H1 (cell line): ENCODE measurements at regions not wholly inside any gene's neighbourhood (a gene's known extent, or its start where the extent isn't known, plus 50 kb on each side); places are given as distances from the start of the nearest gene placed in this dataset.

Experiments
- CTCF ChIA-PET: fragments of 300-600 bp; sonication (Branson Sonifier 250); formaldehyde crosslinking; loops from one replicate; lab custom pipeline; 2021; ENCODE audit not compliant: partially characterized antibody; lab: Charles Lee
- POLR2A ChIA-PET: fragments of 300-600 bp; sonication (Branson Sonifier 250); formaldehyde crosslinking; loops from one replicate; lab custom pipeline; 2021; ENCODE audit warnings: inconsistent platforms; ENCODE audit not compliant: partially characterized antibody; lab: Charles Lee
- DNase-seq, 2 experiments: peaks; one replicate each; pipeline versions ENCODE4 v3.0.0 to v3.0.0-alpha.2; 2010 to 2022; ENCODE audit warnings: low spot score in 2 of 2, low read depth in 1 of 2, mixed read lengths in 1 of 2
- FAIRE-seq: peaks from 2 replicates; lab custom pipeline; 2011; peaks lifted over from hg19 to GRCh38; lab: Jason Lieb, UNC
- H2AFZ ChIP-seq: 2 replicates; pipeline ENCODE4 v1.8.1; 2012; ENCODE audit warnings: low read length, inconsistent platforms
- H2AK5ac ChIP-seq: 2 replicates; pipeline ENCODE4 v1.6.1; 2013; ENCODE audit warnings: low read depth, low read length
- H2BK120ac ChIP-seq: replicated peaks from 2 replicates; pipeline ENCODE3; 2013; ENCODE audit warnings: low read depth, low read length, inconsistent platforms
- H2BK12ac ChIP-seq: 2 replicates; pipeline ENCODE4 v1.6.1; 2013; ENCODE audit warnings: low read depth, low read length
- H2BK15ac ChIP-seq: 2 replicates; pipeline ENCODE4 v1.6.1; 2013; ENCODE audit warnings: low read length
- H2BK20ac ChIP-seq: 2 replicates; pipeline ENCODE4 v1.6.1; 2013; ENCODE audit warnings: low read length
- H2BK5ac ChIP-seq: 2 replicates; pipeline ENCODE4 v1.6.1; 2013; ENCODE audit warnings: low read depth, low read length
- H3K14ac ChIP-seq: 2 replicates; pipeline ENCODE4 v1.6.1; 2013; ENCODE audit warnings: inconsistent platforms; ENCODE audit not compliant: insufficient read length
- H3K18ac ChIP-seq: 2 replicates; pipeline ENCODE4 v1.6.1; 2013; ENCODE audit warnings: low read length; ENCODE audit errors: extremely low read depth
- H3K23ac ChIP-seq: 2 replicates; pipeline ENCODE4 v1.6.1; 2013; ENCODE audit warnings: inconsistent platforms; ENCODE audit not compliant: insufficient read length
- H3K23me2 ChIP-seq: 2 replicates; pipeline ENCODE4 v1.6.1; 2013; ENCODE audit warnings: low read depth, low read length
- H3K27ac ChIP-seq: 2 replicates; pipeline ENCODE4 v1.6.1; 2011; ENCODE audit warnings: low read depth, low read length, inconsistent platforms
- H3K27me3 ChIP-seq, 4 experiments: replicated peaks in 1 of 4; 1 replicate in 1 of 4; 2 replicates in 3 of 4; pipeline versions ENCODE4 v1.6.1 to v1.8.1; 2011 to 2013; ENCODE audit warnings: low read length in 3 of 4, mild to moderate bottlenecking in 3 of 4, inconsistent platforms in 2 of 4, mixed read lengths in 2 of 4, moderate library complexity in 1 of 4; ENCODE audit not compliant: control insufficient read depth in 3 of 4, insufficient read depth in 3 of 4; ENCODE audit errors: extremely low read depth in 1 of 4
- H3K36me3 ChIP-seq, 4 experiments: 2 replicates each; pipeline versions ENCODE4 v1.6.1 to v1.8.1; 2011 to 2013; ENCODE audit warnings: mild to moderate bottlenecking in 4 of 4, low read length in 3 of 4, moderate library complexity in 2 of 4, control low read depth in 1 of 4, inconsistent platforms in 1 of 4; ENCODE audit not compliant: insufficient read depth in 4 of 4, control insufficient read depth in 2 of 4
- H3K4ac ChIP-seq: replicated peaks from 2 replicates; pipeline ENCODE3; 2013; ENCODE audit warnings: low read length, low read depth, mixed read lengths, inconsistent platforms; ENCODE audit not compliant: insufficient read length
- H3K4me1 ChIP-seq, 4 experiments: replicated peaks in 1 of 4; 1 replicate in 1 of 4; 2 replicates in 3 of 4; pipeline versions ENCODE4 v1.6.1 to v1.8.1; 2011 to 2013; ENCODE audit warnings: low read length in 3 of 4, inconsistent platforms in 2 of 4, mixed read lengths in 1 of 4; ENCODE audit not compliant: insufficient read depth in 4 of 4, control insufficient read depth in 3 of 4
- H3K4me2 ChIP-seq, 2 experiments: 2 replicates each; pipeline versions ENCODE4 v1.6.1 to v1.8.1; 2011 to 2013; ENCODE audit warnings: low read depth in 2 of 2, low read length in 2 of 2, control low read depth in 1 of 2, inconsistent platforms in 1 of 2, mild to moderate bottlenecking in 1 of 2; ENCODE audit not compliant: insufficient read depth in 1 of 2
- H3K4me3 ChIP-seq, 4 experiments: fragments of 200-600, 300-600 bp in 1 of 4; sonication (generic), shearing (Covaris generic), sonication (Bioruptor Twin) in 1 of 4; 2 replicates each; pipeline versions ENCODE4 v1.5.1 to v1.8.1; 2011 to 2016; ENCODE audit warnings: low read length in 4 of 4, low read depth in 3 of 4, control low read depth in 2 of 4, inconsistent platforms in 2 of 4, mild to moderate bottlenecking in 2 of 4, mixed read lengths in 1 of 4, moderate library complexity in 1 of 4; ENCODE audit not compliant: insufficient read depth in 2 of 4; ENCODE audit errors: extremely low read depth in 1 of 4
- H3K56ac ChIP-seq: replicated peaks from 2 replicates; pipeline ENCODE3; 2013; ENCODE audit warnings: low read depth, mild to moderate bottlenecking, mixed read lengths, low read length, inconsistent platforms; ENCODE audit not compliant: insufficient read length
- H3K79me1 ChIP-seq: 2 replicates; pipeline ENCODE4 v1.6.1; 2013; ENCODE audit warnings: low read depth, low read length, control low read depth
- H3K79me2 ChIP-seq, 2 experiments: 2 replicates each; pipeline versions ENCODE4 v1.6.1 to v1.8.1; 2012 to 2013; ENCODE audit warnings: low read length in 2 of 2, mild to moderate bottlenecking in 2 of 2, inconsistent platforms in 1 of 2; ENCODE audit not compliant: insufficient read depth in 2 of 2, control insufficient read depth in 1 of 2
- H3K9ac ChIP-seq, 4 experiments: replicated peaks in 1 of 4; 1 replicate in 1 of 4; 2 replicates in 3 of 4; pipeline versions ENCODE4 v1.6.1 to v1.8.1; 2011 to 2013; ENCODE audit warnings: low read depth in 3 of 4, low read length in 3 of 4, control low read depth in 2 of 4, mild to moderate bottlenecking in 2 of 4, moderate library complexity in 2 of 4, inconsistent platforms in 1 of 4; ENCODE audit errors: extremely low read depth in 1 of 4
- H3K9me3 ChIP-seq, 2 experiments: 2 replicates each; pipeline versions ENCODE4 v1.6.1 to v1.8.1; 2012 to 2013; ENCODE audit warnings: mild to moderate bottlenecking in 2 of 2, moderate library complexity in 2 of 2, control low read depth in 1 of 2, inconsistent platforms in 1 of 2, low read depth in 1 of 2, low read length in 1 of 2, mixed read lengths in 1 of 2; ENCODE audit not compliant: insufficient read depth in 2 of 2
- H4K20me1 ChIP-seq, 2 experiments: replicated peaks in 1 of 2; 2 replicates each; pipeline versions ENCODE3 to v1.8.1; 2011 to 2013; ENCODE audit warnings: inconsistent platforms in 2 of 2, low read length in 2 of 2, mild to moderate bottlenecking in 1 of 2; ENCODE audit not compliant: insufficient read depth in 2 of 2, control insufficient read depth in 1 of 2
- H4K5ac ChIP-seq: 2 replicates; pipeline ENCODE4 v1.6.1; 2013; ENCODE audit warnings: low read length, low read depth, mixed read lengths, inconsistent platforms; ENCODE audit not compliant: insufficient read length
- H4K8ac ChIP-seq: 2 replicates; pipeline ENCODE4 v1.8.0; 2013; ENCODE audit warnings: mild to moderate bottlenecking, moderate library complexity, low read length, inconsistent platforms; ENCODE audit not compliant: insufficient read depth; ENCODE audit errors: extremely low read depth
- H4K91ac ChIP-seq: replicated peaks from 2 replicates; pipeline ENCODE3; 2013; ENCODE audit warnings: low read length, mixed read lengths, inconsistent platforms; ENCODE audit not compliant: insufficient read length
- MAFK ChIP-seq: IDR thresholded peaks from 2 replicates; pipeline ENCODE4 v1.6.1; 2012; ENCODE audit warnings: low read depth, mild to moderate bottlenecking, improper control_type of control experiment, low read length
- RAD21 ChIP-seq, 2 experiments: IDR thresholded peaks in 1 of 2; conservative IDR thresholded peaks in 1 of 2; 2 replicates each; pipeline ENCODE4 v1.6.1; 2011; ENCODE audit warnings: low read depth in 2 of 2, low read length in 2 of 2, improper control_type of control experiment in 1 of 2, inconsistent platforms in 1 of 2, mild to moderate bottlenecking in 1 of 2, moderate library complexity in 1 of 2
- SIX5 ChIP-seq: IDR thresholded peaks from 2 replicates; pipeline ENCODE4 v1.6.1; 2011; ENCODE audit warnings: mild to moderate bottlenecking, low read depth, low read length
- SUZ12 ChIP-seq: fragments of 200-600 bp; sonication (generic); IDR thresholded peaks from 2 replicates; pipeline ENCODE4 v1.6.1; 2012; ENCODE audit warnings: mild to moderate bottlenecking, inconsistent platforms, low read length, moderate library complexity, mixed read lengths
- TBP ChIP-seq: IDR thresholded peaks from 2 replicates; pipeline ENCODE4 v1.6.1; 2011; ENCODE audit warnings: low read depth, low read length, improper control_type of control experiment
- WGBS, 2 experiments: shearing (Covaris generic) in 1 of 2; methylation state at CpG; one replicate each; pipeline versions ENCODE4 v1.1.6 to v1.1.7; 2013 to 2015; ENCODE audit warnings: low lambda C conversion rate in 2 of 2, mixed read lengths in 2 of 2, inconsistent platforms in 1 of 2, low coverage in 1 of 2, missing lambda C conversion rate in 1 of 2; ENCODE audit not compliant: insufficient replicate concordance in 2 of 2, insufficient coverage in 1 of 2, insufficient read length in 1 of 2; ENCODE audit errors: extremely low coverage in 1 of 2, missing lambda C conversion rate in 1 of 2; 5-methylcytosine and 5-hydroxymethylcytosine counted together
- TF ChIP-seq, protein P1 (sequence below), 3 experiments: IDR thresholded peaks; 1 replicate in 2 of 3; 2 replicates in 1 of 3; pipeline versions ENCODE4 v1.5.1 to v1.6.1; 2011; ENCODE audit warnings: low read length in 3 of 3, mild to moderate bottlenecking in 3 of 3, inconsistent platforms in 2 of 3, low read depth in 1 of 3, moderate library complexity in 1 of 3; ENCODE audit not compliant: insufficient read depth in 1 of 3; ENCODE audit errors: control extremely low read depth in 1 of 3

DNA sequence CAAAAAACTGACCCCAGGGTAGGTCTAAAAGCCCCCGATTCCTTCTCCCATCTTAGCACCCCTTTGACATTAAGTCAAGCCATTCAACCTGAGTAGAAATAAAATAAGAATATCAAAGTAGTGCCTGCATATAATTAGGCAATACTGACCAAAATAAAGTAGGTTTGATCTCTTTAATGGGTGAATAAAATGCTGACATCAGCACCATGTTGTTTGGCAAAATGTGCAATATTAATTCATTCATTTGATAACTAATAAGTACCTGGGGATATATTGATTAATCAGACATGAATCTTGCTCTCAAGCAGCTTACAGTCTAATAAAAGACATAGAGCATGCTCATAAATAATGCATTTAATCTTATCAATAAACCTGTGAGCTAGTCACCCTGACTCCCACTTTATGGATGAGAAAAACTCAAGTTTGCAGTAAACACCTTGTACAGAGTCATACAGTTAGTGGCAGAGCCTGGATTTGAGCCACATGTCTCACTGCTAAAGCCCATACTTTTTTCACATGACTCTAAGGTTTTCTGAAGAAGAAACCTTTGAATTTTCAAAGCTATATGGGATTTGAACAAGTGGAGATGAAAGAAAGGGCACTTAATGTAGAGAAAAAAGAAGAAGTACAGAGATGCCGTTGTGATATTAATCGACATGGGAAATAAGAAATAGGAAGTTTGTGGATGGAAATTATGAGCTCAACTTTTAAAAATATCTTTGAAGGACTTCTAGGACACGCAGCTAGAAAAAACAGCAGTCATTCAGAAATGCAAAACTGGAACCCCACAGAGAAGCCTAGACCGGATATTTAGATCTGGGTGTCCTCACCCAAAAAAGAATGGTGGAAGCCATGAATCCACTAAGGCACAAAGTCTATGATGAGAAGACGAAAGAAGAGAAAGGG, 183.9 kb downstream of the TOMM20 start:
- H2AK5ac ChIP-seq, result no peak overlapping the region
- no peak overlapping the region for H3K14ac ChIP-seq
- no peak overlapping the region for H3K23ac ChIP-seq
- no peak overlapping the region for H2AFZ ChIP-seq
- H3K9me3 ChIP-seq, result peaks cover under 1 to 5% of the 10 kb centered on the region in 2 experiments; a peak in 1 of 4 replicates
- no peaks in the 10 kb centered on the region for H3K36me3 ChIP-seq
- no peak overlapping the region for H3K4ac ChIP-seq
- H3K4me2 ChIP-seq, result no peak overlapping the region
- no peak overlapping the region for H2BK12ac ChIP-seq
- H3K9ac ChIP-seq, result no peak overlapping the region
- CTCF ChIA-PET, result interaction anchor here (0.9 kb wide), 1 partner anchor 149 kb away, joined by 3 read pairs; no protein-coding TSS in a partner anchor
- no peak overlapping the region for H4K5ac ChIP-seq
- no peak overlapping the region for H3K56ac ChIP-seq
- H4K8ac ChIP-seq, result no peak overlapping the region
- FAIRE-seq (no peak), DNase-seq (no peak)
- no peaks in the 10 kb centered on the region for H3K27me3 ChIP-seq
- H3K18ac ChIP-seq, result no peak overlapping the region
- no peak overlapping the region for H2BK20ac ChIP-seq
- H4K20me1 ChIP-seq, result no peaks in the 10 kb centered on the region
- no peak overlapping the region for H2BK120ac ChIP-seq
- no peak overlapping the region for H2BK15ac ChIP-seq
- H3K27ac ChIP-seq, result no peak overlapping the region
- TF ChIP-seq, protein P1, sequence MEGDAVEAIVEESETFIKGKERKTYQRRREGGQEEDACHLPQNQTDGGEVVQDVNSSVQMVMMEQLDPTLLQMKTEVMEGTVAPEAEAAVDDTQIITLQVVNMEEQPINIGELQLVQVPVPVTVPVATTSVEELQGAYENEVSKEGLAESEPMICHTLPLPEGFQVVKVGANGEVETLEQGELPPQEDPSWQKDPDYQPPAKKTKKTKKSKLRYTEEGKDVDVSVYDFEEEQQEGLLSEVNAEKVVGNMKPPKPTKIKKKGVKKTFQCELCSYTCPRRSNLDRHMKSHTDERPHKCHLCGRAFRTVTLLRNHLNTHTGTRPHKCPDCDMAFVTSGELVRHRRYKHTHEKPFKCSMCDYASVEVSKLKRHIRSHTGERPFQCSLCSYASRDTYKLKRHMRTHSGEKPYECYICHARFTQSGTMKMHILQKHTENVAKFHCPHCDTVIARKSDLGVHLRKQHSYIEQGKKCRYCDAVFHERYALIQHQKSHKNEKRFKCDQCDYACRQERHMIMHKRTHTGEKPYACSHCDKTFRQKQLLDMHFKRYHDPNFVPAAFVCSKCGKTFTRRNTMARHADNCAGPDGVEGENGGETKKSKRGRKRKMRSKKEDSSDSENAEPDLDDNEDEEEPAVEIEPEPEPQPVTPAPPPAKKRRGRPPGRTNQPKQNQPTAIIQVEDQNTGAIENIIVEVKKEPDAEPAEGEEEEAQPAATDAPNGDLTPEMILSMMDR (IDR thresholded peaks at IDR 0.05; ENCODE audit: control extremely low read depth in 1 of 3, insufficient read depth in 1 of 3, low read depth in 1 of 3, low read length in 3 of 3), result no peak
- TF ChIP-seq RAD21 (IDR thresholded peaks at IDR 0.05 in 1 of 2, conservative IDR thresholded peaks at IDR 0.05 in 1 of 2; ENCODE audit: low read depth in 2 of 2, low read length in 2 of 2), result no peak
- no peak for TF ChIP-seq SUZ12
- peak; percentile 71; the same call in 1 of the 2 replicates for TF ChIP-seq MAFK
- TF ChIP-seq TBP, result no peak
- TF ChIP-seq SIX5, result no peak
- TF ChIP-seq, all 59 proteins: peak for 1
- Histone ChIP-seq H3K79me1 (no peaks in the 10 kb centered on the region), H3K79me2 (no peaks in the 10 kb centered on the region), H3K23me2 (no peaks in the 10 kb centered on the region), H2BK5ac (no peak overlapping the region), H3K4me3 (no peak overlapping the region), H4K91ac (no peak overlapping the region), H3K4me1 (peaks cover 0 to 4% (median 0%) of the 10 kb centered on the region in 4 experiments; a peak in 2 of 7 replicates)
- POLR2A ChIA-PET, result interaction anchor here (1.5 kb wide), 1 partner anchor 18 kb away, joined by 3 read pairs; no protein-coding TSS in a partner anchor
- WGBS, 2 experiments, result 92 to 100% methylated on average over 1 to 6 of the region's 6 CpGs
